ENCODE measurements at regions not wholly inside any gene's neighbourhood (a gene's known extent, or its start where the extent isn't known, plus 50 kb on each side); places are given as distances from the start of the nearest gene placed in this dataset.

DNA sequence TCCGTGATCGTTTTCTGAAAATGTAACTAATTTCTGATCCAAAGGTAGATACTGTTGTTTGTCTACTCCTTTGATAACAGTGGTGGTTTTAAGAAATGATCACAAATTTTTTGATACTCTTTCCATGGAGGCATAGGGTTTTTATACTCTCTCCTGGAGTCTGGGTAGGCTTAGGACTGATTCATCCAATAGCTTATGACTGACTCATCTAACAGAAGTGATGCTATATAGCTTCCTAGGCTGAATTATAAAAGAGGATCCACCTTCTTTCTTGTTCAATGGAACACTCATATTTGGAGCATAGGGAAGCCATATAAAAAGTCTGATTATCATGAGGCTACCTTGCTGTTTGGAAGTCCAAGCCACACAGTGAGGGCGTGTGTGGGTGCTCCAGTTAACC is 84.3 kb downstream of the CHST2 start:
- ATAC-seq (ENCODE audit: low read depth), result no peak
- Histone ChIP-seq H3K9ac (ENCODE audit: low read length) (no peak overlapping the region), H3K36me3 (replicated peaks in 1 of 2; ENCODE audit: control extremely low read depth in 1 of 2, control insufficient read depth in 1 of 2, extremely low read depth in 1 of 2, insufficient read depth in 2 of 2, low read length in 1 of 2) (no peaks in the 10 kb centered on the region), H3K4me3 (ENCODE audit: control extremely low read depth in 1 of 5, extremely low read depth in 1 of 5, insufficient read depth in 1 of 5, low read depth in 2 of 5, low read length in 4 of 5) (no peak overlapping the region), H2AFZ (ENCODE audit: insufficient read depth, low read depth, low read length, poor library complexity, severe bottlenecking) (no peak overlapping the region), H3K27me3 (replicated peaks in 1 of 4; ENCODE audit: control extremely low read depth in 1 of 4, control insufficient read depth in 3 of 4, insufficient read depth in 4 of 4, low read length in 3 of 4) (no peaks in the 10 kb centered on the region), H3K27ac (ENCODE audit: low read length in 2 of 2) (no peak overlapping the region), H3K9me3 (ENCODE audit: control extremely low read depth in 1 of 3, control insufficient read depth in 2 of 3, insufficient read depth in 1 of 3, low read length in 2 of 3) (peaks cover 0 to 3% (median 0%) of the 10 kb centered on the region in 3 donors), H4K20me1 (ENCODE audit: control insufficient read depth, insufficient read depth, low read length, poor library complexity, severe bottlenecking) (no peaks in the 10 kb centered on the region), H3K4me2 (replicated peaks; ENCODE audit: low read depth, low read length, poor library complexity, severe bottlenecking) (no peak overlapping the region), H3K4me1 (ENCODE audit: control insufficient read depth in 2 of 2, insufficient read depth in 2 of 2, low read length in 2 of 2) (peaks cover 7 to 9% of the 10 kb centered on the region in 2 donors), H3K79me2 (ENCODE audit: control insufficient read depth, insufficient read depth, low read length) (no peaks in the 10 kb centered on the region)
- Mint-ChIP-seq H3K27ac (no peak overlapping the region), H3K4me1 (peaks cover 14% of the 10 kb centered on the region), H3K27me3 (peaks cover 4% of the 10 kb centered on the region), H3K4me3 (no peak overlapping the region), H3K9me3 (ENCODE audit: insufficient read depth) (peaks cover 4% of the 10 kb centered on the region)
- TF ChIP-seq, protein P1, sequence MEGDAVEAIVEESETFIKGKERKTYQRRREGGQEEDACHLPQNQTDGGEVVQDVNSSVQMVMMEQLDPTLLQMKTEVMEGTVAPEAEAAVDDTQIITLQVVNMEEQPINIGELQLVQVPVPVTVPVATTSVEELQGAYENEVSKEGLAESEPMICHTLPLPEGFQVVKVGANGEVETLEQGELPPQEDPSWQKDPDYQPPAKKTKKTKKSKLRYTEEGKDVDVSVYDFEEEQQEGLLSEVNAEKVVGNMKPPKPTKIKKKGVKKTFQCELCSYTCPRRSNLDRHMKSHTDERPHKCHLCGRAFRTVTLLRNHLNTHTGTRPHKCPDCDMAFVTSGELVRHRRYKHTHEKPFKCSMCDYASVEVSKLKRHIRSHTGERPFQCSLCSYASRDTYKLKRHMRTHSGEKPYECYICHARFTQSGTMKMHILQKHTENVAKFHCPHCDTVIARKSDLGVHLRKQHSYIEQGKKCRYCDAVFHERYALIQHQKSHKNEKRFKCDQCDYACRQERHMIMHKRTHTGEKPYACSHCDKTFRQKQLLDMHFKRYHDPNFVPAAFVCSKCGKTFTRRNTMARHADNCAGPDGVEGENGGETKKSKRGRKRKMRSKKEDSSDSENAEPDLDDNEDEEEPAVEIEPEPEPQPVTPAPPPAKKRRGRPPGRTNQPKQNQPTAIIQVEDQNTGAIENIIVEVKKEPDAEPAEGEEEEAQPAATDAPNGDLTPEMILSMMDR (IDR thresholded peaks at IDR 0.05), result no peak
- TF ChIP-seq EZH2 (IDR thresholded peaks at IDR 0.05; ENCODE audit: borderline replicate concordance, insufficient read depth, low read depth, low read length, poor library complexity, severe bottlenecking), result no peak
- WGBS (ENCODE audit: insufficient coverage), result 100% methylated on average over 1 of the region's 3 CpGs
- POLR2A ChIA-PET, result no interaction called here
- DNase-seq, result no peak
- CTCF ChIA-PET, result no interaction called here
- intact Hi-C loops (cut with micrococcal nuclease), result no loop called here

DNA sequence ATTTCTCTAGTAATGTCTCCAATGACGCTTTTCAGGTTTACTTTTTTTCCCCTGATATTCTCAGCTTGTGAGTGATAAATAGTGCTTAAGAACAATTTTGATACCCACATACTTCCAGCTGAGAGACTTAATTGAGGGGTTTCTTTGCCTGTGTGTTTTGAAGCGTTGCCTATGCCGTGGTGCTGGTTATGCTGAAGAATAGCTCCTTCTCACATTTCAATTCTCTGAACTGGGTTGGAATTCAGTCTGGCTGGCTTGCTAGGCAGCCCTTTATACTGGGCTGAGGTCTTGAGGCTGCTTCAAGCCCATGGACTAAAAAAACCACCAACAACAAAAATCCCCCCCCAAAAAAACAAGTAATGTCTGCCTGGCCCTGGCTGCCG is 87.4 kb downstream of the CHST2 start:
- H2AFZ ChIP-seq (ENCODE audit: insufficient read depth, low read depth, low read length, poor library complexity, severe bottlenecking), result peak overlapping the region; percentile 47
- no peaks in the 10 kb centered on the region for H3K79me2 ChIP-seq (ENCODE audit: control insufficient read depth, insufficient read depth, low read length)
- no peak for DNase-seq
- H3K4me3 Mint-ChIP-seq, result peak overlapping the region; percentile 21
- peaks cover 14% of the 10 kb centered on the region for H3K4me1 Mint-ChIP-seq
- no peak overlapping the region for H3K4me2 ChIP-seq (replicated peaks; ENCODE audit: low read depth, low read length, poor library complexity, severe bottlenecking)
- H3K9me3 ChIP-seq (ENCODE audit: control extremely low read depth in 1 of 3, control insufficient read depth in 2 of 3, insufficient read depth in 1 of 3, low read length in 2 of 3), result peaks cover 0 to 3% (median 0%) of the 10 kb centered on the region in 3 donors
- no CpG with 5 or more reads among the region's 4 CpGs for WGBS (ENCODE audit: insufficient coverage)
- H3K9me3 Mint-ChIP-seq (ENCODE audit: insufficient read depth), result peaks cover 4% of the 10 kb centered on the region
- no peak overlapping the region for H3K9ac ChIP-seq (ENCODE audit: low read length)
- H4K20me1 ChIP-seq (ENCODE audit: control insufficient read depth, insufficient read depth, low read length, poor library complexity, severe bottlenecking), result no peaks in the 10 kb centered on the region
- no peaks in the 10 kb centered on the region for H3K36me3 ChIP-seq (replicated peaks in 1 of 2; ENCODE audit: control extremely low read depth in 1 of 2, control insufficient read depth in 1 of 2, extremely low read depth in 1 of 2, insufficient read depth in 2 of 2, low read length in 1 of 2)
- H3K4me3 ChIP-seq (ENCODE audit: control extremely low read depth in 1 of 5, extremely low read depth in 1 of 5, insufficient read depth in 1 of 5, low read depth in 2 of 5, low read length in 4 of 5), result no peak overlapping the region
- no peak overlapping the region for H3K27ac ChIP-seq (ENCODE audit: low read length in 2 of 2)
- H3K27ac Mint-ChIP-seq, result peak overlapping the region; percentile 67
- H3K27me3 Mint-ChIP-seq, result no peaks in the 10 kb centered on the region
- CTCF ChIA-PET, result no interaction called here
- intact Hi-C loops (cut with micrococcal nuclease), result no loop called here
- no peaks in the 10 kb centered on the region for H3K27me3 ChIP-seq (replicated peaks in 1 of 4; ENCODE audit: control extremely low read depth in 1 of 4, control insufficient read depth in 3 of 4, insufficient read depth in 4 of 4, low read length in 3 of 4)
- H3K4me1 ChIP-seq (ENCODE audit: control insufficient read depth in 2 of 2, insufficient read depth in 2 of 2, low read length in 2 of 2), result peaks cover 7 to 9% of the 10 kb centered on the region in 2 donors
- TF ChIP-seq, protein P1 (IDR thresholded peaks at IDR 0.05), result no peak
- no peak for TF ChIP-seq EZH2 (IDR thresholded peaks at IDR 0.05; ENCODE audit: borderline replicate concordance, insufficient read depth, low read depth, low read length, poor library complexity, severe bottlenecking)
- ATAC-seq (ENCODE audit: low read depth), result no peak
- POLR2A ChIA-PET, result interaction anchor here (0.7 kb wide), 1 partner anchor 139 kb away, joined by 4 read pairs; no protein-coding TSS in a partner anchor

Data from B cell (primary cell).